GM12878 (cell line): ENCODE measurements at regions not wholly inside any gene's neighbourhood (a gene's known extent, or its start where the extent isn't known, plus 50 kb on each side); places are given as distances from the start of the nearest gene placed in this dataset.

Source experiments
- ATAC-seq: fragments of 200-7000 bp; cut with Tn5 transposase; 3 replicates; pipeline ENCODE4 v1.9.1; 2020; ENCODE audit warnings: mild to moderate bottlenecking, moderate library complexity
- BruUV-seq: library from RNA; stranded (reverse); fragments of 400-500 nt; replicated peaks from 2 replicates; lab custom pipeline; 2021; lab: Mats Ljungman, UMichigan
- CTCF ChIA-PET: fragments of 300-600 bp; sonication (Branson Sonifier 250); formaldehyde crosslinking; extraction: SDS; loops from one replicate; lab custom pipeline; 2021; ENCODE audit warnings: inconsistent platforms; lab: Yijun Ruan, JAX
- POLR2A ChIA-PET: fragments of 350-600 bp; formaldehyde crosslinking; extraction: SDS; loops from one replicate; lab custom pipeline; 2021; ENCODE audit warnings: inconsistent platforms; lab: Charles Lee
- RAD21 ChIA-PET: fragments of 300-600 bp; sonication (Branson Sonifier 250); formaldehyde crosslinking; loops from one replicate; lab custom pipeline; 2023; ENCODE audit warnings: antibody characterized with exemption; ENCODE audit not compliant: unreplicated experiment; lab: Charles Lee
- SMC1A ChIA-PET: fragments of 300-600 bp; sonication (Branson Sonifier 250); formaldehyde crosslinking; loops from one replicate; lab custom pipeline; 2023; ENCODE audit not compliant: unreplicated experiment, uncharacterized antibody; lab: Charles Lee
- DNase-seq: peaks from one replicate; pipeline ENCODE4 v3.0.0-alpha.2; 2011; ENCODE audit warnings: low read depth, low spot score
- FAIRE-seq: peaks from 3 replicates; lab custom pipeline; 2011; peaks lifted over from hg19 to GRCh38; lab: Jason Lieb, UNC
- H2AFZ ChIP-seq: 2 replicates; pipeline ENCODE4 v1.6.0; 2011; ENCODE audit warnings: low read depth, low read length, control low read depth; ENCODE audit not compliant: control insufficient read depth
- H3K27ac ChIP-seq: 2 replicates; pipeline ENCODE4 v1.5.1; 2011; ENCODE audit warnings: control low read depth; ENCODE audit not compliant: control insufficient read depth, insufficient read depth
- H3K27me3 ChIP-seq, 2 experiments: replicated peaks in 1 of 2; 2 replicates each; pipeline versions ENCODE4 v1.6.0 to v1.6.1; 2011; ENCODE audit warnings: low read length in 1 of 2; ENCODE audit not compliant: control insufficient read depth in 2 of 2, insufficient read depth in 2 of 2
- H3K36me3 ChIP-seq, 2 experiments: 2 replicates each; pipeline ENCODE4 v1.5.1; 2011; ENCODE audit warnings: low read length in 1 of 2; ENCODE audit not compliant: control insufficient read depth in 2 of 2, insufficient read depth in 2 of 2
- H3K4me1 ChIP-seq: 2 replicates; pipeline ENCODE4 v1.6.1; 2011; ENCODE audit warnings: mild to moderate bottlenecking, low read length, moderate library complexity, mixed read lengths; ENCODE audit not compliant: control insufficient read depth, insufficient read depth
- H3K4me2 ChIP-seq: 2 replicates; pipeline ENCODE4 v1.6.0; 2011; ENCODE audit warnings: control low read depth; ENCODE audit not compliant: control insufficient read depth, insufficient read depth
- H3K4me3 ChIP-seq: fragments of 200-600 bp; sonication (generic); 2 replicates; pipeline ENCODE4 v1.5.1; 2016
- H3K79me2 ChIP-seq: 2 replicates; pipeline ENCODE4 v1.6.0; 2011; ENCODE audit warnings: low read length; ENCODE audit not compliant: control insufficient read depth, insufficient read depth
- H3K9ac ChIP-seq: 2 replicates; pipeline ENCODE4 v1.8.0; 2011; ENCODE audit warnings: low read length, control low read depth, mixed read lengths; ENCODE audit not compliant: control insufficient read depth, insufficient read depth
- H3K9me3 ChIP-seq: replicated peaks from 3 replicates; pipeline ENCODE4 v1.5.1; 2011; ENCODE audit warnings: mild to moderate bottlenecking, low read length; ENCODE audit not compliant: control insufficient read depth, insufficient read depth
- H4K20me1 ChIP-seq: 2 replicates; pipeline ENCODE4 v1.6.0; 2011; ENCODE audit not compliant: control insufficient read depth, insufficient read depth
- ASH2L ChIP-seq: fragments of 300-600, 200-600 bp; sonication (generic); IDR thresholded peaks from 2 replicates; pipeline ENCODE4 v1.6.1; 2017; ENCODE audit warnings: low read depth, mild to moderate bottlenecking, borderline replicate concordance
- EZH2 ChIP-seq: IDR thresholded peaks from 2 replicates; pipeline ENCODE4 v1.6.1; 2012; ENCODE audit warnings: low read depth, mild to moderate bottlenecking, control low read depth, inconsistent platforms, low read length, borderline replicate concordance; ENCODE audit not compliant: control insufficient read depth
- FOXM1 ChIP-seq: IDR thresholded peaks from 2 replicates; pipeline ENCODE4 v1.6.1; 2012; ENCODE audit warnings: low read depth, mild to moderate bottlenecking, inconsistent platforms, low read length, moderate library complexity
- KDM1A ChIP-seq: fragments of 200-600 bp; sonication (generic); IDR thresholded peaks from 2 replicates; pipeline ENCODE4 v1.6.1; 2016; ENCODE audit warnings: borderline replicate concordance
- NFYA ChIP-seq: IDR thresholded peaks from 2 replicates; pipeline ENCODE4 v1.6.1; 2011; ENCODE audit warnings: low read depth, mild to moderate bottlenecking, low read length, improper control_type of control experiment, borderline replicate concordance
- NKRF ChIP-seq: fragments of 450-650 bp; conservative IDR thresholded peaks from 2 replicates; pipeline ENCODE4 v1.6.1; 2017; ENCODE audit warnings: mild to moderate bottlenecking, moderate library complexity
- NR2F1 ChIP-seq: fragments of 450-650 bp; conservative IDR thresholded peaks from 2 replicates; pipeline ENCODE4 v1.6.1; 2017; ENCODE audit warnings: mild to moderate bottlenecking
- POLR2A ChIP-seq: IDR thresholded peaks from 2 replicates; pipeline ENCODE4 v1.6.1; 2011; ENCODE audit warnings: low read depth, mild to moderate bottlenecking, low read length
- POU2F2 ChIP-seq: IDR thresholded peaks from 3 replicates; pipeline ENCODE4 v1.6.1; 2011; ENCODE audit warnings: low read depth, mild to moderate bottlenecking, low read length, borderline replicate concordance
- RAD21 ChIP-seq: IDR thresholded peaks from 2 replicates; pipeline ENCODE4 v1.6.1; 2011; ENCODE audit warnings: mild to moderate bottlenecking, low read depth, low read length, moderate library complexity; ENCODE audit not compliant: insufficient read depth
- RUNX3 ChIP-seq: IDR thresholded peaks from 2 replicates; pipeline ENCODE4 v1.6.1; 2012; ENCODE audit warnings: low read length, inconsistent platforms
- STAT3 ChIP-seq: IDR thresholded peaks from 2 replicates; pipeline ENCODE4 v1.6.1; 2011; ENCODE audit warnings: low read depth, low read length, improper control_type of control experiment
- WGBS: methylation state at CpG from one replicate; pipeline ENCODE4 v1.1.6; 2016; ENCODE audit warnings: low lambda C conversion rate; ENCODE audit not compliant: insufficient replicate concordance, insufficient coverage; ENCODE audit errors: missing lambda C conversion rate; 5-methylcytosine and 5-hydroxymethylcytosine counted together
- in situ Hi-C: fragments of 300-500 bp; cut with MboI; formaldehyde crosslinking; loops from 9 replicates; pipeline ENCODE4 v1.14.3; 2018; ENCODE audit warnings: mixed read lengths
- intact Hi-C: fragments of 100-400 bp; cut with micrococcal nuclease; formaldehyde crosslinking; loops from one replicate; pipeline ENCODE4 v1.14.2; 2022; ENCODE audit not compliant: unreplicated experiment
- TF ChIP-seq, protein P1 (sequence below): fragments of 450-650 bp; IDR thresholded peaks from 2 replicates; pipeline ENCODE4 v1.6.1; 2016; ENCODE audit warnings: mild to moderate bottlenecking, moderate library complexity, borderline replicate concordance

GRCh38 chr11:45026835-45027234, 76.2 kb upstream of the TP53I11 start:
- TF ChIP-seq RAD21: no peak
- TF ChIP-seq, protein P1, sequence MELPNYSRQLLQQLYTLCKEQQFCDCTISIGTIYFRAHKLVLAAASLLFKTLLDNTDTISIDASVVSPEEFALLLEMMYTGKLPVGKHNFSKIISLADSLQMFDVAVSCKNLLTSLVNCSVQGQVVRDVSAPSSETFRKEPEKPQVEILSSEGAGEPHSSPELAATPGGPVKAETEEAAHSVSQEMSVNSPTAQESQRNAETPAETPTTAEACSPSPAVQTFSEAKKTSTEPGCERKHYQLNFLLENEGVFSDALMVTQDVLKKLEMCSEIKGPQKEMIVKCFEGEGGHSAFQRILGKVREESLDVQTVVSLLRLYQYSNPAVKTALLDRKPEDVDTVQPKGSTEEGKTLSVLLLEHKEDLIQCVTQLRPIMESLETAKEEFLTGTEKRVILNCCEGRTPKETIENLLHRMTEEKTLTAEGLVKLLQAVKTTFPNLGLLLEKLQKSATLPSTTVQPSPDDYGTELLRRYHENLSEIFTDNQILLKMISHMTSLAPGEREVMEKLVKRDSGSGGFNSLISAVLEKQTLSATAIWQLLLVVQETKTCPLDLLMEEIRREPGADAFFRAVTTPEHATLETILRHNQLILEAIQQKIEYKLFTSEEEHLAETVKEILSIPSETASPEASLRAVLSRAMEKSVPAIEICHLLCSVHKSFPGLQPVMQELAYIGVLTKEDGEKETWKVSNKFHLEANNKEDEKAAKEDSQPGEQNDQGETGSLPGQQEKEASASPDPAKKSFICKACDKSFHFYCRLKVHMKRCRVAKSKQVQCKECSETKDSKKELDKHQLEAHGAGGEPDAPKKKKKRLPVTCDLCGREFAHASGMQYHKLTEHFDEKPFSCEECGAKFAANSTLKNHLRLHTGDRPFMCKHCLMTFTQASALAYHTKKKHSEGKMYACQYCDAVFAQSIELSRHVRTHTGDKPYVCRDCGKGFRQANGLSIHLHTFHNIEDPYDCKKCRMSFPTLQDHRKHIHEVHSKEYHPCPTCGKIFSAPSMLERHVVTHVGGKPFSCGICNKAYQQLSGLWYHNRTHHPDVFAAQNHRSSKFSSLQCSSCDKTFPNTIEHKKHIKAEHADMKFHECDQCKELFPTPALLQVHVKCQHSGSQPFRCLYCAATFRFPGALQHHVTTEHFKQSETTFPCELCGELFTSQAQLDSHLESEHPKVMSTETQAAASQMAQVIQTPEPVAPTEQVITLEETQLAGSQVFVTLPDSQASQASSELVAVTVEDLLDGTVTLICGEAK: no peak
- BruUV-seq: no TSS peak
- no peak overlapping the region for H3K27ac ChIP-seq
- no peak overlapping the region for H3K9ac ChIP-seq
- no peaks in the 10 kb centered on the region for H3K79me2 ChIP-seq
- intact Hi-C loops: no loop called here
- SMC1A ChIA-PET: no interaction called here
- POLR2A ChIA-PET: no interaction called here
- CTCF ChIA-PET: no interaction called here
- no peak overlapping the region for H3K4me3 ChIP-seq
- no peak for FAIRE-seq
- no peak for DNase-seq
- H3K27me3 ChIP-seq: peaks cover 0 to 1% of the 10 kb centered on the region in 2 experiments; a peak in 1 of 4 replicates
- no peak overlapping the region for H2AFZ ChIP-seq
- H3K4me2 ChIP-seq: no peak overlapping the region
- no peaks in the 10 kb centered on the region for H3K36me3 ChIP-seq
- no peak for ATAC-seq
- RAD21 ChIA-PET: no interaction called here
- H4K20me1 ChIP-seq: no peaks in the 10 kb centered on the region
- in situ Hi-C loops: no loop called here
- peaks cover under 1% of the 10 kb centered on the region; the same call in 2 of the 3 replicates for H3K9me3 ChIP-seq
- 39% methylated on average over 6 of the region's 6 CpGs for WGBS
- H3K4me1 ChIP-seq: peaks cover 8% of the 10 kb centered on the region

GRCh38 chr11:45027312-45027711, 76.6 kb upstream of the TP53I11 start:
- CTCF ChIA-PET: no interaction called here
- no peak for TF ChIP-seq ASH2L
- TF ChIP-seq STAT3: no peak
- no peak for TF ChIP-seq POLR2A
- TF ChIP-seq RUNX3: no peak
- TF ChIP-seq POU2F2: no peak
- no peak for TF ChIP-seq KDM1A
- TF ChIP-seq NKRF: no peak
- TF ChIP-seq NFYA: no peak
- no peak for TF ChIP-seq NR2F1
- TF ChIP-seq FOXM1: no peak
- no peak for TF ChIP-seq EZH2

More at GRCh38 chr11:45027312-45027711, 76.6 kb upstream of the TP53I11 start:
- no peak overlapping the region for H3K9ac ChIP-seq
- no peak for ATAC-seq
- no peak overlapping the region for H2AFZ ChIP-seq
- no peak overlapping the region for H3K4me3 ChIP-seq
- intact Hi-C loops (no loop called here), in situ Hi-C loops (no loop called here)
- ChIA-PET POLR2A (no interaction called here), SMC1A (no interaction called here), RAD21 (no interaction called here)
- H3K4me1 ChIP-seq: peaks cover 10% of the 10 kb centered on the region
- no peak for FAIRE-seq
- no peak overlapping the region for H3K27ac ChIP-seq
- H3K9me3 ChIP-seq: peaks cover 2% of the 10 kb centered on the region; the same call in 2 of the 3 replicates
- WGBS: 29% methylated on average over 3 of the region's 4 CpGs
- H3K4me2 ChIP-seq: no peak overlapping the region
- no peaks in the 10 kb centered on the region for H4K20me1 ChIP-seq
- no peaks in the 10 kb centered on the region for H3K36me3 ChIP-seq
- DNase-seq: no peak
- no TSS peak for BruUV-seq
- peaks cover 0 to 1% of the 10 kb centered on the region in 2 experiments; a peak in 1 of 4 replicates for H3K27me3 ChIP-seq
- no peaks in the 10 kb centered on the region for H3K79me2 ChIP-seq
